H1 (cell line): ENCODE measurements at regions not wholly inside any gene's neighbourhood (a gene's known extent, or its start where the extent isn't known, plus 50 kb on each side); places are given as distances from the start of the nearest gene placed in this dataset.

Source experiments
- CTCF ChIA-PET: fragments of 300-600 bp; sonication (Branson Sonifier 250); formaldehyde crosslinking; loops from one replicate; lab custom pipeline; 2021; ENCODE audit not compliant: partially characterized antibody; lab: Charles Lee
- POLR2A ChIA-PET: fragments of 300-600 bp; sonication (Branson Sonifier 250); formaldehyde crosslinking; loops from one replicate; lab custom pipeline; 2021; ENCODE audit warnings: inconsistent platforms; ENCODE audit not compliant: partially characterized antibody; lab: Charles Lee
- DNase-seq, 2 experiments: peaks; one replicate each; pipeline versions ENCODE4 v3.0.0 to v3.0.0-alpha.2; 2010 to 2022; ENCODE audit warnings: low spot score in 2 of 2, low read depth in 1 of 2, mixed read lengths in 1 of 2
- FAIRE-seq: peaks from 2 replicates; lab custom pipeline; 2011; peaks lifted over from hg19 to GRCh38; lab: Jason Lieb, UNC
- H2AFZ ChIP-seq: 2 replicates; pipeline ENCODE4 v1.8.1; 2012; ENCODE audit warnings: low read length, inconsistent platforms
- H2AK5ac ChIP-seq: 2 replicates; pipeline ENCODE4 v1.6.1; 2013; ENCODE audit warnings: low read depth, low read length
- H2BK120ac ChIP-seq: replicated peaks from 2 replicates; pipeline ENCODE3; 2013; ENCODE audit warnings: low read depth, low read length, inconsistent platforms
- H2BK12ac ChIP-seq: 2 replicates; pipeline ENCODE4 v1.6.1; 2013; ENCODE audit warnings: low read depth, low read length
- H2BK15ac ChIP-seq: 2 replicates; pipeline ENCODE4 v1.6.1; 2013; ENCODE audit warnings: low read length
- H2BK20ac ChIP-seq: 2 replicates; pipeline ENCODE4 v1.6.1; 2013; ENCODE audit warnings: low read length
- H2BK5ac ChIP-seq: 2 replicates; pipeline ENCODE4 v1.6.1; 2013; ENCODE audit warnings: low read depth, low read length
- H3K14ac ChIP-seq: 2 replicates; pipeline ENCODE4 v1.6.1; 2013; ENCODE audit warnings: inconsistent platforms; ENCODE audit not compliant: insufficient read length
- H3K18ac ChIP-seq: 2 replicates; pipeline ENCODE4 v1.6.1; 2013; ENCODE audit warnings: low read length; ENCODE audit errors: extremely low read depth
- H3K23ac ChIP-seq: 2 replicates; pipeline ENCODE4 v1.6.1; 2013; ENCODE audit warnings: inconsistent platforms; ENCODE audit not compliant: insufficient read length
- H3K23me2 ChIP-seq: 2 replicates; pipeline ENCODE4 v1.6.1; 2013; ENCODE audit warnings: low read depth, low read length
- H3K27ac ChIP-seq: 2 replicates; pipeline ENCODE4 v1.6.1; 2011; ENCODE audit warnings: low read depth, low read length, inconsistent platforms
- H3K27me3 ChIP-seq, 4 experiments: replicated peaks in 1 of 4; 1 replicate in 1 of 4; 2 replicates in 3 of 4; pipeline versions ENCODE4 v1.6.1 to v1.8.1; 2011 to 2013; ENCODE audit warnings: low read length in 3 of 4, mild to moderate bottlenecking in 3 of 4, inconsistent platforms in 2 of 4, mixed read lengths in 2 of 4, moderate library complexity in 1 of 4; ENCODE audit not compliant: control insufficient read depth in 3 of 4, insufficient read depth in 3 of 4; ENCODE audit errors: extremely low read depth in 1 of 4
- H3K36me3 ChIP-seq, 4 experiments: 2 replicates each; pipeline versions ENCODE4 v1.6.1 to v1.8.1; 2011 to 2013; ENCODE audit warnings: mild to moderate bottlenecking in 4 of 4, low read length in 3 of 4, moderate library complexity in 2 of 4, control low read depth in 1 of 4, inconsistent platforms in 1 of 4; ENCODE audit not compliant: insufficient read depth in 4 of 4, control insufficient read depth in 2 of 4
- H3K4ac ChIP-seq: replicated peaks from 2 replicates; pipeline ENCODE3; 2013; ENCODE audit warnings: low read length, low read depth, mixed read lengths, inconsistent platforms; ENCODE audit not compliant: insufficient read length
- H3K4me1 ChIP-seq, 4 experiments: replicated peaks in 1 of 4; 1 replicate in 1 of 4; 2 replicates in 3 of 4; pipeline versions ENCODE4 v1.6.1 to v1.8.1; 2011 to 2013; ENCODE audit warnings: low read length in 3 of 4, inconsistent platforms in 2 of 4, mixed read lengths in 1 of 4; ENCODE audit not compliant: insufficient read depth in 4 of 4, control insufficient read depth in 3 of 4
- H3K4me2 ChIP-seq, 2 experiments: 2 replicates each; pipeline versions ENCODE4 v1.6.1 to v1.8.1; 2011 to 2013; ENCODE audit warnings: low read depth in 2 of 2, low read length in 2 of 2, control low read depth in 1 of 2, inconsistent platforms in 1 of 2, mild to moderate bottlenecking in 1 of 2; ENCODE audit not compliant: insufficient read depth in 1 of 2
- H3K4me3 ChIP-seq, 4 experiments: fragments of 200-600, 300-600 bp in 1 of 4; sonication (generic), shearing (Covaris generic), sonication (Bioruptor Twin) in 1 of 4; 2 replicates each; pipeline versions ENCODE4 v1.5.1 to v1.8.1; 2011 to 2016; ENCODE audit warnings: low read length in 4 of 4, low read depth in 3 of 4, control low read depth in 2 of 4, inconsistent platforms in 2 of 4, mild to moderate bottlenecking in 2 of 4, mixed read lengths in 1 of 4, moderate library complexity in 1 of 4; ENCODE audit not compliant: insufficient read depth in 2 of 4; ENCODE audit errors: extremely low read depth in 1 of 4
- H3K56ac ChIP-seq: replicated peaks from 2 replicates; pipeline ENCODE3; 2013; ENCODE audit warnings: low read depth, mild to moderate bottlenecking, mixed read lengths, low read length, inconsistent platforms; ENCODE audit not compliant: insufficient read length
- H3K79me1 ChIP-seq: 2 replicates; pipeline ENCODE4 v1.6.1; 2013; ENCODE audit warnings: low read depth, low read length, control low read depth
- H3K79me2 ChIP-seq, 2 experiments: 2 replicates each; pipeline versions ENCODE4 v1.6.1 to v1.8.1; 2012 to 2013; ENCODE audit warnings: low read length in 2 of 2, mild to moderate bottlenecking in 2 of 2, inconsistent platforms in 1 of 2; ENCODE audit not compliant: insufficient read depth in 2 of 2, control insufficient read depth in 1 of 2
- H3K9ac ChIP-seq, 4 experiments: replicated peaks in 1 of 4; 1 replicate in 1 of 4; 2 replicates in 3 of 4; pipeline versions ENCODE4 v1.6.1 to v1.8.1; 2011 to 2013; ENCODE audit warnings: low read depth in 3 of 4, low read length in 3 of 4, control low read depth in 2 of 4, mild to moderate bottlenecking in 2 of 4, moderate library complexity in 2 of 4, inconsistent platforms in 1 of 4; ENCODE audit errors: extremely low read depth in 1 of 4
- H3K9me3 ChIP-seq, 2 experiments: 2 replicates each; pipeline versions ENCODE4 v1.6.1 to v1.8.1; 2012 to 2013; ENCODE audit warnings: mild to moderate bottlenecking in 2 of 2, moderate library complexity in 2 of 2, control low read depth in 1 of 2, inconsistent platforms in 1 of 2, low read depth in 1 of 2, low read length in 1 of 2, mixed read lengths in 1 of 2; ENCODE audit not compliant: insufficient read depth in 2 of 2
- H4K20me1 ChIP-seq, 2 experiments: replicated peaks in 1 of 2; 2 replicates each; pipeline versions ENCODE3 to v1.8.1; 2011 to 2013; ENCODE audit warnings: inconsistent platforms in 2 of 2, low read length in 2 of 2, mild to moderate bottlenecking in 1 of 2; ENCODE audit not compliant: insufficient read depth in 2 of 2, control insufficient read depth in 1 of 2
- H4K5ac ChIP-seq: 2 replicates; pipeline ENCODE4 v1.6.1; 2013; ENCODE audit warnings: low read length, low read depth, mixed read lengths, inconsistent platforms; ENCODE audit not compliant: insufficient read length
- H4K8ac ChIP-seq: 2 replicates; pipeline ENCODE4 v1.8.0; 2013; ENCODE audit warnings: mild to moderate bottlenecking, moderate library complexity, low read length, inconsistent platforms; ENCODE audit not compliant: insufficient read depth; ENCODE audit errors: extremely low read depth
- H4K91ac ChIP-seq: replicated peaks from 2 replicates; pipeline ENCODE3; 2013; ENCODE audit warnings: low read length, mixed read lengths, inconsistent platforms; ENCODE audit not compliant: insufficient read length
- CEBPB ChIP-seq: IDR thresholded peaks from 2 replicates; pipeline ENCODE4 v1.6.1; 2012; ENCODE audit warnings: low read depth, low read length
- EGR1 ChIP-seq: IDR thresholded peaks from 2 replicates; pipeline ENCODE4 v1.6.1; 2011; ENCODE audit warnings: low read depth, low read length, borderline replicate concordance
- FOSL1 ChIP-seq: IDR thresholded peaks from 2 replicates; pipeline ENCODE4 v1.6.1; 2011; ENCODE audit warnings: mild to moderate bottlenecking, low read depth, low read length, moderate library complexity; ENCODE audit not compliant: insufficient read depth
- GTF2F1 ChIP-seq: IDR thresholded peaks from 2 replicates; pipeline ENCODE4 v1.6.1; 2012; ENCODE audit warnings: low read depth, low read length, improper control_type of control experiment, borderline replicate concordance
- JUND ChIP-seq: IDR thresholded peaks from 2 replicates; pipeline ENCODE4 v1.6.1; 2011; ENCODE audit warnings: mild to moderate bottlenecking, improper control_type of control experiment, low read length
- POLR2A ChIP-seq, 2 experiments: IDR thresholded peaks; 1 replicate in 1 of 2; 2 replicates in 1 of 2; pipeline ENCODE4 v1.6.1; 2011; ENCODE audit warnings: low read depth in 2 of 2, low read length in 2 of 2, mild to moderate bottlenecking in 2 of 2; ENCODE audit errors: control extremely low read depth in 1 of 2
- RNF2 ChIP-seq: fragments of 200-900, 300-1000 bp; sonication (generic); IDR thresholded peaks from 2 replicates; pipeline ENCODE4 v1.7.1; 2016; ENCODE audit warnings: borderline replicate concordance, low read depth, mild to moderate bottlenecking, antibody characterized with exemption, low read length; ENCODE audit not compliant: poor library complexity, severe bottlenecking; ENCODE audit errors: missing control alignments
- SIX5 ChIP-seq: IDR thresholded peaks from 2 replicates; pipeline ENCODE4 v1.6.1; 2011; ENCODE audit warnings: mild to moderate bottlenecking, low read depth, low read length
- SP4 ChIP-seq: IDR thresholded peaks from 2 replicates; pipeline ENCODE4 v1.6.1; 2012; ENCODE audit warnings: low read length, inconsistent platforms
- SRF ChIP-seq: IDR thresholded peaks from 2 replicates; pipeline ENCODE4 v1.6.1; 2011; ENCODE audit warnings: mild to moderate bottlenecking, low read depth, low read length, moderate library complexity
- TEAD4 ChIP-seq: IDR thresholded peaks from 2 replicates; pipeline ENCODE4 v1.6.1; 2012; ENCODE audit warnings: low read depth, low read length, inconsistent platforms, mixed read lengths
- WGBS, 2 experiments: shearing (Covaris generic) in 1 of 2; methylation state at CpG; one replicate each; pipeline versions ENCODE4 v1.1.6 to v1.1.7; 2013 to 2015; ENCODE audit warnings: low lambda C conversion rate in 2 of 2, mixed read lengths in 2 of 2, inconsistent platforms in 1 of 2, low coverage in 1 of 2, missing lambda C conversion rate in 1 of 2; ENCODE audit not compliant: insufficient replicate concordance in 2 of 2, insufficient coverage in 1 of 2, insufficient read length in 1 of 2; ENCODE audit errors: extremely low coverage in 1 of 2, missing lambda C conversion rate in 1 of 2; 5-methylcytosine and 5-hydroxymethylcytosine counted together
- TF ChIP-seq, protein P1 (sequence below): IDR thresholded peaks from 2 replicates; pipeline ENCODE4 v1.6.1; 2012; ENCODE audit warnings: inconsistent platforms

DNA sequence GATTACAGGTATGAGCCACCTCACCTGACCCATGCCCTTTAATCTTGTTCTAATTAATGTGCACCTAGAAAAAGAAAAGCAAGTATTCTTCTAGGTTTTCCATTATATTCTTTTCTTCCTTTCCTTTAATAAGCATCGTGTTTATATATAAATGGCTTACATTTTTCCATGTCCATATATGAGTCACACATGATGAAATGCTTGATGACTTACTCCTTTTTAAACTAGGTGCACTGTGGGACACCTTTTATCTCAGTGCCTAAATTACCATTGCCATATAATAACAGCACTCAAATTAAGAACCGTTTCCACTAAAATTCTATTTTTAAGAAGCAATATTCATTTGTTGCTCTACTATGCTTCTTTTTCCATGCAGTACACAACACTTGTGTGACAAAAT lies 363.3 kb downstream of the LIG4 start:
- H3K4me2 ChIP-seq = no peak overlapping the region
- no peak overlapping the region for H4K91ac ChIP-seq
- H3K23me2 ChIP-seq = no peaks in the 10 kb centered on the region
- no peaks in the 10 kb centered on the region for H3K9me3 ChIP-seq
- H3K56ac ChIP-seq = no peak overlapping the region
- H2BK20ac ChIP-seq = no peak overlapping the region
- peaks cover 0 to 3% of the 10 kb centered on the region in 2 experiments; a peak in 2 of 4 replicates for H3K79me2 ChIP-seq
- H3K4ac ChIP-seq = no peak overlapping the region
- no peak overlapping the region for H4K5ac ChIP-seq
- H4K8ac ChIP-seq = no peak overlapping the region
- FAIRE-seq (no peak), DNase-seq (no peak)
- peaks cover 0 to 4% (median 3%) of the 10 kb centered on the region in 4 experiments; a peak in 3 of 7 replicates for H3K4me1 ChIP-seq
- peaks cover 0 to 1% of the 10 kb centered on the region in 2 experiments for H4K20me1 ChIP-seq
- no peak overlapping the region for H3K23ac ChIP-seq
- H3K79me1 ChIP-seq = no peaks in the 10 kb centered on the region
- no peak overlapping the region for H3K9ac ChIP-seq
- peaks cover 0 to 3% (median 0%) of the 10 kb centered on the region in 4 experiments; a peak in 1 of 7 replicates for H3K27me3 ChIP-seq
- H2BK15ac ChIP-seq = no peak overlapping the region
- H2BK120ac ChIP-seq = no peak overlapping the region
- no peak overlapping the region for H2AFZ ChIP-seq
- no peaks in the 10 kb centered on the region for H3K36me3 ChIP-seq
- H3K18ac ChIP-seq = no peak overlapping the region
- ChIA-PET CTCF (interaction anchor here (0.7 kb wide), 1 partner anchor 640 kb away, joined by 4 read pairs; no protein-coding TSS in a partner anchor), POLR2A (no interaction called here)
- no peak overlapping the region for H2BK5ac ChIP-seq
- H3K27ac ChIP-seq = no peak overlapping the region
- WGBS, 2 experiments = 84% methylated on average over 2 of the region's 2 CpGs; no CpG with 5 or more reads in 1 of the 2 experiments
- no peak overlapping the region for H2BK12ac ChIP-seq
- no peak overlapping the region for H2AK5ac ChIP-seq
- H3K14ac ChIP-seq = no peak overlapping the region
- no peak overlapping the region for H3K4me3 ChIP-seq
- no peak for TF ChIP-seq SP4
- no peak for TF ChIP-seq FOSL1
- no peak for TF ChIP-seq SRF
- no peak for TF ChIP-seq CEBPB
- no peak for TF ChIP-seq GTF2F1
- TF ChIP-seq EGR1 = no peak
- TF ChIP-seq, protein P1, sequence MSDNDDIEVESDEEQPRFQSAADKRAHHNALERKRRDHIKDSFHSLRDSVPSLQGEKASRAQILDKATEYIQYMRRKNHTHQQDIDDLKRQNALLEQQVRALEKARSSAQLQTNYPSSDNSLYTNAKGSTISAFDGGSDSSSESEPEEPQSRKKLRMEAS = no peak
- no peak for TF ChIP-seq SIX5
- TF ChIP-seq TEAD4 = no peak
- TF ChIP-seq JUND = no peak
- no peak for TF ChIP-seq POLR2A (IDR thresholded peaks at IDR 0.05; ENCODE audit: control extremely low read depth in 1 of 2, low read depth in 2 of 2, low read length in 2 of 2)
- no peak for TF ChIP-seq RNF2
